Activated CD8-positive, alpha-beta memory T cell treated with anti-CD3 and anti-CD28 coated beads for 36 hours (primary cell): ENCODE measurements at regions not wholly inside any gene's neighbourhood (a gene's known extent, or its start where the extent isn't known, plus 50 kb on each side); places are given as distances from the start of the nearest gene placed in this dataset.

ENCODE experiments used
- CTCF ChIA-PET: fragments of 350-600 bp; sonication (Branson Sonifier 250); formaldehyde crosslinking; loops from one replicate; lab custom pipeline; 2021; ENCODE audit warnings: antibody characterized with exemption; lab: Charles Lee
- POLR2A ChIA-PET: fragments of 350-600 bp; sonication (Branson Sonifier 250); formaldehyde crosslinking; loops from one replicate; lab custom pipeline; 2021; ENCODE audit warnings: antibody characterized with exemption; lab: Charles Lee

- ChIA-PET POLR2A (no interaction called here), CTCF (interaction anchor here (0.6 kb wide), 1 partner anchor 926 kb away, joined by 4 read pairs; no protein-coding TSS in a partner anchor)
These were observed 445.4 kb upstream of the DSEL start for GRCh38 chr18:67961701-67962440.

GRCh38 chr18:67957684-67958083, 441.2 kb upstream of the DSEL start:
- CTCF ChIA-PET = no interaction called here

GRCh38 chr18:67954594-67954993, 438.1 kb upstream of the DSEL start:
- ChIA-PET CTCF (interaction anchor here (0.8 kb wide), 1 partner anchor 10 kb away, joined by 3 read pairs; no protein-coding TSS in a partner anchor), POLR2A (no interaction called here)

More at GRCh38 chr18:67957684-67958083, 441.2 kb upstream of the DSEL start:
- POLR2A ChIA-PET = no interaction called here

- ChIA-PET POLR2A (no interaction called here), CTCF (no interaction called here)
These were observed 434.6 kb upstream of the DSEL start for GRCh38 chr18:67951137-67951536.

GRCh38 chr18:67938660-67939059, 422.1 kb upstream of the DSEL start:
- POLR2A ChIA-PET = no interaction called here
- CTCF ChIA-PET = no interaction called here

- ChIA-PET POLR2A (no interaction called here), CTCF (no interaction called here)
These were observed 419.1 kb upstream of the DSEL start for GRCh38 chr18:67935638-67936037.

- ChIA-PET POLR2A (no interaction called here), CTCF (no interaction called here)
These were observed 416.8 kb upstream of the DSEL start for GRCh38 chr18:67933271-67933670.

GRCh38 chr18:67932271-67932670, 415.8 kb upstream of the DSEL start:
- POLR2A ChIA-PET = no interaction called here

GRCh38 chr18:67926929-67927864, 410.7 kb upstream of the DSEL start:
- CTCF ChIA-PET = no interaction called here
- POLR2A ChIA-PET = no interaction called here

More at GRCh38 chr18:67932271-67932670, 415.8 kb upstream of the DSEL start:
- CTCF ChIA-PET = no interaction called here

- POLR2A ChIA-PET = no interaction called here
- CTCF ChIA-PET = no interaction called here
These were observed 408.1 kb upstream of the DSEL start for GRCh38 chr18:67924656-67925055.

GRCh38 chr18:67919316-67919715, 402.8 kb upstream of the DSEL start:
- POLR2A ChIA-PET = no interaction called here
- CTCF ChIA-PET = no interaction called here

- ChIA-PET CTCF (no interaction called here), POLR2A (no interaction called here)
These were observed 399.6 kb upstream of the DSEL start for GRCh38 chr18:67916097-67916496.

- POLR2A ChIA-PET = no interaction called here
- CTCF ChIA-PET = no interaction called here
These were observed 396.5 kb upstream of the DSEL start for GRCh38 chr18:67913040-67913439.

- ChIA-PET POLR2A (no interaction called here), CTCF (no interaction called here)
These were observed 385.1 kb upstream of the DSEL start for GRCh38 chr18:67901573-67901972.

GRCh38 chr18:67896451-67896850, 379.9 kb upstream of the DSEL start:
- POLR2A ChIA-PET = no interaction called here

GRCh38 chr18:67893916-67894315, 377.4 kb upstream of the DSEL start:
- CTCF ChIA-PET = no interaction called here
- POLR2A ChIA-PET = no interaction called here

More at GRCh38 chr18:67896451-67896850, 379.9 kb upstream of the DSEL start:
- CTCF ChIA-PET = no interaction called here

- CTCF ChIA-PET = no interaction called here
- POLR2A ChIA-PET = no interaction called here
These were observed 360.4 kb upstream of the DSEL start for GRCh38 chr18:67876871-67877270.

- ChIA-PET CTCF (no interaction called here), POLR2A (no interaction called here)
These were observed 359.4 kb upstream of the DSEL start for GRCh38 chr18:67875944-67876343.

- POLR2A ChIA-PET = no interaction called here
- CTCF ChIA-PET = no interaction called here
These were observed 358.5 kb upstream of the DSEL start for GRCh38 chr18:67875060-67875459.

GRCh38 chr18:67865400-67865799, 348.9 kb upstream of the DSEL start:
- ChIA-PET POLR2A (no interaction called here), CTCF (no interaction called here)
